Esophagus squamous epithelium (tissue), 4 donors: ENCODE measurements at regions not wholly inside any gene's neighbourhood (a gene's known extent, or its start where the extent isn't known, plus 50 kb on each side); places are given as distances from the start of the nearest gene placed in this dataset.

Experiments
- CTCF ChIP-seq, 6 experiments: fragments of 450-650 bp in 4 of 6; fragments of 200-600 bp in 2 of 6; sonication (generic) in 2 of 6; IDR thresholded peaks; one replicate each; pipeline ENCODE4 v1.5.1; 2016 to 2019; ENCODE audit warnings: antibody characterized with exemption in 6 of 6, mild to moderate bottlenecking in 4 of 6, moderate library complexity in 4 of 6
- POLR2A ChIP-seq, 4 donors: fragments of 450-650 bp; IDR thresholded peaks; one replicate each; pipeline ENCODE4 v1.6.1; 2017; ENCODE audit warnings: antibody characterized with exemption in 4 of 4, mild to moderate bottlenecking in 4 of 4, moderate library complexity in 3 of 4

DNA sequence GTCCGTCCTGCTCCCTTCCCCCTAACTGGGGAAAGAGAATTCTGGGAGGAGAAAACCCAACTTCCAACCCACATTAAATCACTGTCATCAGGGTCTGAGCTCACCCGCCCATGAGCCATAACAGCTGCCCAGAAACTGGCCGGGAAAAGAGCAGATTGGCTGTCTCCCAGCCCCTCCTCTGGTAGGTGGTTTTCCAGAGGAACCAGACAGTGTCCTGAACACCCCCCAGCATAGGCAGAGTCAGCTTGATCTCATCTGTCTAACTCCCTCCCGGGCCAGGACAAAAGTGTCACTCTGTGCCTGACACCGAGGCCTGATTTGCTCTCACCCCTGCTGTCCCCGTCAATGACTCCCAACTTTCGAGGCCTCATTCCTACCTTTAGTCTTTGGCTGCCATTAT is 197.0 kb downstream of the AXIN2 start:
- no peak for TF ChIP-seq CTCF (IDR thresholded peaks at IDR 0.05)
- TF ChIP-seq POLR2A (IDR thresholded peaks at IDR 0.05) = no peak
